22Rv1 (cell line): ENCODE measurements at regions not wholly inside any gene's neighbourhood (a gene's known extent, or its start where the extent isn't known, plus 50 kb on each side); places are given as distances from the start of the nearest gene placed in this dataset.

Experiments
- ZFX ChIP-seq: fragments of 450-650 bp; IDR thresholded peaks from 2 replicates; pipeline ENCODE4 v1.6.1; 2017; ENCODE audit warnings: antibody characterized with exemption, borderline replicate concordance
- TF ChIP-seq, protein P1 (sequence below): fragments of 450-650 bp; IDR thresholded peaks from 2 replicates; pipeline ENCODE4 v1.5.1; 2017; ENCODE audit warnings: mild to moderate bottlenecking

DNA sequence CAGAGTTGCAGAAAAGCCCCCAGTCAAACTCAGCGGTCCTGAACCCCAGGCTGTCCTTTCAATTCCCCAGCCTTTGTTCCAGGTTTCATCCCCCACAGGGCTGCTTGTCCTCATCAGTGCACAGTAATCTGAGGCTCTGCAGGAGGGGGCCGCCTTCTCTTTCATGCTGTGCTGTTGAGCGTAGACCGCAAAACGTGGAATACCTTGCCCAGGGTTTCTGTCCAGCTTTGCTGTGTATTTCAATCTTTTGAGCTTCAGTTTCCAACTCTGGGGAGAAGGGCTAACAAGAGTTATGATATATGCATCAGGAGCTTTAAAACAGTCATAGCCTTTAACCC, 64.8 kb downstream of the FAM43A start:
- TF ChIP-seq, protein P1, sequence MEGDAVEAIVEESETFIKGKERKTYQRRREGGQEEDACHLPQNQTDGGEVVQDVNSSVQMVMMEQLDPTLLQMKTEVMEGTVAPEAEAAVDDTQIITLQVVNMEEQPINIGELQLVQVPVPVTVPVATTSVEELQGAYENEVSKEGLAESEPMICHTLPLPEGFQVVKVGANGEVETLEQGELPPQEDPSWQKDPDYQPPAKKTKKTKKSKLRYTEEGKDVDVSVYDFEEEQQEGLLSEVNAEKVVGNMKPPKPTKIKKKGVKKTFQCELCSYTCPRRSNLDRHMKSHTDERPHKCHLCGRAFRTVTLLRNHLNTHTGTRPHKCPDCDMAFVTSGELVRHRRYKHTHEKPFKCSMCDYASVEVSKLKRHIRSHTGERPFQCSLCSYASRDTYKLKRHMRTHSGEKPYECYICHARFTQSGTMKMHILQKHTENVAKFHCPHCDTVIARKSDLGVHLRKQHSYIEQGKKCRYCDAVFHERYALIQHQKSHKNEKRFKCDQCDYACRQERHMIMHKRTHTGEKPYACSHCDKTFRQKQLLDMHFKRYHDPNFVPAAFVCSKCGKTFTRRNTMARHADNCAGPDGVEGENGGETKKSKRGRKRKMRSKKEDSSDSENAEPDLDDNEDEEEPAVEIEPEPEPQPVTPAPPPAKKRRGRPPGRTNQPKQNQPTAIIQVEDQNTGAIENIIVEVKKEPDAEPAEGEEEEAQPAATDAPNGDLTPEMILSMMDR, result no peak
- no peak for TF ChIP-seq ZFX
